Mesenchymal stem cell (in vitro differentiated cells and primary cell): ENCODE measurements at regions not wholly inside any gene's neighbourhood (a gene's known extent, or its start where the extent isn't known, plus 50 kb on each side); places are given as distances from the start of the nearest gene placed in this dataset.

Experiments used
- DNase-seq: peaks from one replicate; pipeline ENCODE4 v3.0.0-alpha.2; 2013
- H2AFZ ChIP-seq: one replicate; pipeline ENCODE4 v1.6.1; 2013; ENCODE audit warnings: low read depth, mild to moderate bottlenecking, control low read depth, inconsistent platforms, low read length, moderate library complexity
- H2AK5ac ChIP-seq: 2 replicates; pipeline ENCODE4 v1.6.1; 2013; ENCODE audit warnings: low read length, moderate library complexity, mild to moderate bottlenecking, inconsistent platforms; ENCODE audit not compliant: severe bottlenecking
- H2BK120ac ChIP-seq: one replicate; pipeline ENCODE4 v1.6.1; 2013; ENCODE audit warnings: low read depth, mild to moderate bottlenecking, inconsistent platforms, low read length, moderate library complexity
- H2BK12ac ChIP-seq, 2 experiments: one replicate each; pipeline ENCODE4 v1.6.1; 2013; ENCODE audit warnings: inconsistent platforms in 2 of 2, low read length in 2 of 2, mild to moderate bottlenecking in 2 of 2, moderate library complexity in 2 of 2, control low read depth in 1 of 2
- H2BK15ac ChIP-seq: one replicate; pipeline ENCODE4 v1.6.1; 2013; ENCODE audit warnings: mild to moderate bottlenecking, low read depth, inconsistent platforms; ENCODE audit not compliant: poor library complexity, severe bottlenecking
- H2BK5ac ChIP-seq: 2 replicates; pipeline ENCODE4 v1.6.1; 2013; ENCODE audit warnings: low read depth, mild to moderate bottlenecking, low read length, control low read depth, inconsistent platforms; ENCODE audit not compliant: poor library complexity, severe bottlenecking
- H3K14ac ChIP-seq, 2 experiments: one replicate each; pipeline ENCODE4 v1.6.1; 2013; ENCODE audit warnings: inconsistent platforms in 2 of 2, low read length in 2 of 2, control low read depth in 1 of 2, mild to moderate bottlenecking in 1 of 2, moderate library complexity in 1 of 2
- H3K18ac ChIP-seq, 2 experiments: one replicate each; pipeline ENCODE4 v1.6.1; 2013; ENCODE audit warnings: inconsistent platforms in 2 of 2, low read length in 2 of 2, control low read depth in 1 of 2, low read depth in 1 of 2, mild to moderate bottlenecking in 1 of 2
- H3K23ac ChIP-seq, 2 experiments: one replicate each; pipeline ENCODE4 v1.6.1; 2013; ENCODE audit warnings: inconsistent platforms in 2 of 2, low read length in 2 of 2, mild to moderate bottlenecking in 2 of 2, moderate library complexity in 2 of 2, control low read depth in 1 of 2
- H3K27ac ChIP-seq: 2 replicates; pipeline ENCODE4 v1.5.1; 2013; ENCODE audit warnings: mild to moderate bottlenecking, moderate library complexity, low read length, control low read depth, inconsistent platforms; ENCODE audit not compliant: poor library complexity, severe bottlenecking
- H3K27me3 ChIP-seq, 2 experiments: 2 replicates each; pipeline versions ENCODE4 v1.6.1 to v1.7.0; 2013; ENCODE audit warnings: low read length in 2 of 2, mild to moderate bottlenecking in 2 of 2, moderate library complexity in 2 of 2, control low read depth in 1 of 2, inconsistent platforms in 1 of 2; ENCODE audit not compliant: control insufficient read depth in 1 of 2, insufficient read depth in 1 of 2
- H3K36me3 ChIP-seq, 2 experiments: 2 replicates each; pipeline versions ENCODE4 v1.6.1 to v1.7.0; 2013; ENCODE audit warnings: low read length in 2 of 2, control low read depth in 1 of 2, inconsistent platforms in 1 of 2, low read depth in 1 of 2, mild to moderate bottlenecking in 1 of 2; ENCODE audit not compliant: insufficient read depth in 2 of 2, control insufficient read depth in 1 of 2
- H3K4ac ChIP-seq, 2 experiments: one replicate each; pipeline ENCODE4 v1.6.1; 2013; ENCODE audit warnings: inconsistent platforms in 2 of 2, low read length in 2 of 2, mild to moderate bottlenecking in 2 of 2, moderate library complexity in 2 of 2, control low read depth in 1 of 2, low read depth in 1 of 2
- H3K4me1 ChIP-seq: 2 replicates; pipeline ENCODE4 v1.6.1; 2013; ENCODE audit warnings: low read depth, low read length, control low read depth; ENCODE audit not compliant: control insufficient read depth, insufficient read depth
- H3K4me2 ChIP-seq: 2 replicates; pipeline ENCODE4 v1.6.1; 2013; ENCODE audit warnings: low read length, mild to moderate bottlenecking, inconsistent platforms; ENCODE audit not compliant: poor library complexity, severe bottlenecking
- H3K4me3 ChIP-seq, 2 experiments: 2 replicates each; pipeline versions ENCODE4 v1.5.1 to v1.7.0; 2013; ENCODE audit warnings: low read length in 2 of 2, mild to moderate bottlenecking in 2 of 2, control low read depth in 1 of 2, low read depth in 1 of 2; ENCODE audit not compliant: insufficient read depth in 1 of 2
- H3K79me1 ChIP-seq: replicated peaks from 2 replicates; pipeline ENCODE4 v1.6.1; 2013; ENCODE audit warnings: mild to moderate bottlenecking, control low read depth, low read length, inconsistent platforms; ENCODE audit not compliant: poor library complexity, severe bottlenecking
- H3K9ac ChIP-seq: 2 replicates; pipeline ENCODE4 v1.7.0; 2013; ENCODE audit warnings: mild to moderate bottlenecking, low read length, moderate library complexity
- H3K9me3 ChIP-seq: 2 replicates; pipeline ENCODE4 v1.7.0; 2013; ENCODE audit warnings: mild to moderate bottlenecking, low read length; ENCODE audit not compliant: control insufficient read depth
- H4K8ac ChIP-seq: one replicate; pipeline ENCODE4 v1.6.1; 2013; ENCODE audit warnings: inconsistent platforms, mild to moderate bottlenecking, low read length, moderate library complexity
- H4K91ac ChIP-seq: one replicate; pipeline ENCODE4 v1.6.1; 2013; ENCODE audit warnings: mild to moderate bottlenecking, low read length, inconsistent platforms
- WGBS: methylation state at CpG from one replicate; pipeline ENCODE4 v1.1.7; 2013; ENCODE audit warnings: mixed read lengths; 5-methylcytosine and 5-hydroxymethylcytosine counted together

DNA sequence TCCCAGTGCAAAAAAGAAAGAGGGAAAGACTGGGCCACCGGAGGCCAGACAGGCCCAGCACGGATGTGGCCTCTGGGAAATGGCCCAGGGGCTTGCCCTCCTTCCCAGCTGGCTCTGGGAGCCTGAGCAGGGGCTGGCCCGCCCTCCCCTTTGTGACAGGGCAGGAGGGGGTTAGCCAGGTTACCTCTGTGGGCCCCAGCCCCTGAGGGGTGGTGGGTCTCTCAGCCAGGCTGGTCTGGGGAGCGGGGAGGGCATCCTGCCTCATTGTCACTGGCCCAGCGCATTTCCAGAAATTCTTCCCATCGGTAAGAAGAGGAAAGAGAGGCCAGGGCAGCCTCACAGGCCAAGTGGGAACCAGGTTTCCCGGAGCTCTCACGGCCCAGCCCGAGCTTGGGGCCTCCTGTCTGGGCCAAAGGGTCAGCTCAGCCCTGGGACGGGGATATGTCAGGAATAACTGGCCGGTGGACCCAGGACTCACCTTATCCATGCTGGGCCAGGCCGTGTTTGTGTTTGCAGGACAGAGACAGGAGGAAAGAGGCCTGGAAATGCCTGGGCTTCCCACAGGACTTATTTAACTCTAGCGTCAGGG lies 182.2 kb downstream of the ZFP36L2 start:
- H3K14ac ChIP-seq, result peak overlapping the region in 1 of 2 experiments; percentile 53
- H3K9me3 ChIP-seq, result no peaks in the 10 kb centered on the region
- WGBS, result 78% methylated on average over 10 of the region's 13 CpGs
- no peak for DNase-seq
- H3K9ac ChIP-seq, result no peak overlapping the region
- peak overlapping the region; percentile 89 for H2AK5ac ChIP-seq
- peak overlapping the region; percentile 96 for H4K91ac ChIP-seq
- peak overlapping the region; percentile 86 for H2BK15ac ChIP-seq
- H4K8ac ChIP-seq, result peak overlapping the region; percentile 74
- H3K4me1 ChIP-seq, result peaks cover 49% of the 10 kb centered on the region
- H2AFZ ChIP-seq, result no peak overlapping the region
- H3K36me3 ChIP-seq, result no peaks in the 10 kb centered on the region
- H3K23ac ChIP-seq, result no peak overlapping the region
- H3K4me2 ChIP-seq, result no peak overlapping the region
- H3K4me3 ChIP-seq, result no peak overlapping the region
- H2BK120ac ChIP-seq, result peak overlapping the region; percentile 97
- H3K27ac ChIP-seq, result no peak overlapping the region
- peak overlapping the region; percentile 82 to 91 for H3K18ac ChIP-seq
- no peaks in the 10 kb centered on the region for H3K79me1 ChIP-seq
- no peaks in the 10 kb centered on the region for H3K27me3 ChIP-seq
- peak overlapping the region; percentile 97 to 100 for H2BK12ac ChIP-seq
- peak overlapping the region; percentile 82 for H2BK5ac ChIP-seq
- peak overlapping the region; percentile 71 to 85 for H3K4ac ChIP-seq

DNA sequence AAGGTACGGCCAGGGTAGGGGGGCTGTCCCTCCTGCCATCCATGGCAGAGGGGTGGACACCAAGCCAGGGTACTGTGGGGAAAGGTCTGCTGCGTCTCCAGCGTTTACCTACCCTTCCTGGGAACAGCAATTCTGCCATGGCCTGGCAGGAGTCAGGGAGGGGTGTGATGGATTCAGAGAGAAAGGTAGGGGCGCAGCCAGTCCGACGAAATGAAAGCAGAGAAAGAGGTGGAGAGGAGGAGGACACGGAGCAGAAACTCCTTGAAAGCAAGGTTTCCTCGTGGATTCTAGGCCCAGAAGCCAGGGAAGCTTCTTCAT lies 182.9 kb downstream of the ZFP36L2 start:
- H2AFZ ChIP-seq, result no peak overlapping the region
- H2BK120ac ChIP-seq, result peak overlapping the region; percentile 97
- H3K23ac ChIP-seq, result no peak overlapping the region
- no peak overlapping the region for H2BK5ac ChIP-seq
- H3K4me3 ChIP-seq, result no peak overlapping the region
- peak overlapping the region; percentile 89 for H2AK5ac ChIP-seq
- H3K36me3 ChIP-seq, result no peaks in the 10 kb centered on the region
- H3K4me1 ChIP-seq, result peaks cover 54% of the 10 kb centered on the region
- peak overlapping the region; percentile 97 to 100 for H2BK12ac ChIP-seq
- no peak overlapping the region for H3K9ac ChIP-seq
- H3K79me1 ChIP-seq, result no peaks in the 10 kb centered on the region
- peak overlapping the region; percentile 90 for H2BK15ac ChIP-seq
- H3K27ac ChIP-seq, result no peak overlapping the region
- no peak overlapping the region for H3K4me2 ChIP-seq
- peak overlapping the region; percentile 97 for H4K91ac ChIP-seq
- peak overlapping the region; percentile 96 for H4K8ac ChIP-seq
- H3K27me3 ChIP-seq, result no peaks in the 10 kb centered on the region
- H3K4ac ChIP-seq, result peak overlapping the region; percentile 79 to 97
- peak overlapping the region in 1 of 2 experiments; percentile 19 for H3K14ac ChIP-seq
- DNase-seq, result no peak
- 89% methylated on average over 7 of the region's 8 CpGs for WGBS
- H3K9me3 ChIP-seq, result no peaks in the 10 kb centered on the region
- peak overlapping the region; percentile 91 to 97 for H3K18ac ChIP-seq

DNA sequence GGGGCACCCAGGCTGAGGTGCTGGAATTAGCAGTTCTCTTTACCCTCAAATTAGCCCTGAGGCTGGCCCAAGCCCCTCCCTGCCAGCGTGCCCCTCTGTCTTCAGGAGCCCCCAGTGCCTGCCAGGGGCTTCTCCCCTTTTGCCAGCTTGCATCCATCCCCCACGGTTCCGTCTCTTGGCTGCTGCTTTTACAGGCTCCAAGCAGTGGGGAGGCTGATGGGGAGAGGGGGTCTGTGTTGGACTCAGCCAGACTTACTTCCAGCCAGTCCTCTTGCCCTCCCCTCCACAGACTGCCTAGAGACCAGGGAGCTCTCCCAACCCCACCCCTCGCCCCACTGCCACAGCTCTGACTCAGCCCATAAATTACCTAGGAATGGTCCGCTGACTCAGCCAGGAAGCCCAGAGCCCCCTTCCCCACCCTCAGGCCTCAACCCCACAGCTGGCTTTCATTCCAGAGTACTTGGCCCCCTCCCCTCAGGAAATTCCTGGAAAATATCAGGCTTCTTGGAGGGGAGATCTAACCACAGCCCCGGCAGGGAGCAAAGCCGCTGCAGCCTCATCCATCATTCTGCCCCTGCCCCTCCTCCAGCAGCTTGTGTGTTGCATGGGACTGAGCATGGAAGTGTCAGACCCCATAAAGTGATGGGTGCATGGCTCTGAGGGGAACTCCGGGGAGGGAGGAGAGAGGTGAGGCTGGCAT lies 184.6 kb downstream of the ZFP36L2 start:
- peak overlapping the region; percentile 96 for H2BK5ac ChIP-seq
- H3K27ac ChIP-seq, result peak overlapping the region; percentile 70
- DNase-seq, result peak; percentile 97
- H3K9ac ChIP-seq, result peak overlapping the region; percentile 10
- H3K27me3 ChIP-seq, result no peaks in the 10 kb centered on the region
- peak overlapping the region in 1 of 2 experiments; percentile 75 for H3K23ac ChIP-seq
- WGBS, result 3% methylated on average over 4 of the region's 8 CpGs
- peak overlapping the region in 1 of 2 experiments; percentile 98 for H3K14ac ChIP-seq
- no peak overlapping the region for H2AFZ ChIP-seq
- peak overlapping the region; percentile 96 for H2BK120ac ChIP-seq
- peak overlapping the region; percentile 51 to 100 for H2BK12ac ChIP-seq
- H4K91ac ChIP-seq, result peak overlapping the region; percentile 98
- no peaks in the 10 kb centered on the region for H3K36me3 ChIP-seq
- no peaks in the 10 kb centered on the region for H3K79me1 ChIP-seq
- peak overlapping the region; percentile 93 to 99 for H3K4ac ChIP-seq
- no peak overlapping the region for H3K4me2 ChIP-seq
- H3K18ac ChIP-seq, result peak overlapping the region; percentile 93 to 97
- H3K9me3 ChIP-seq, result no peaks in the 10 kb centered on the region
- peak overlapping the region; percentile 72 for H2AK5ac ChIP-seq
- peak overlapping the region; percentile 92 for H4K8ac ChIP-seq
- peak overlapping the region; percentile 78 for H2BK15ac ChIP-seq
- H3K4me1 ChIP-seq, result peaks cover 49% of the 10 kb centered on the region
- no peak overlapping the region for H3K4me3 ChIP-seq

DNA sequence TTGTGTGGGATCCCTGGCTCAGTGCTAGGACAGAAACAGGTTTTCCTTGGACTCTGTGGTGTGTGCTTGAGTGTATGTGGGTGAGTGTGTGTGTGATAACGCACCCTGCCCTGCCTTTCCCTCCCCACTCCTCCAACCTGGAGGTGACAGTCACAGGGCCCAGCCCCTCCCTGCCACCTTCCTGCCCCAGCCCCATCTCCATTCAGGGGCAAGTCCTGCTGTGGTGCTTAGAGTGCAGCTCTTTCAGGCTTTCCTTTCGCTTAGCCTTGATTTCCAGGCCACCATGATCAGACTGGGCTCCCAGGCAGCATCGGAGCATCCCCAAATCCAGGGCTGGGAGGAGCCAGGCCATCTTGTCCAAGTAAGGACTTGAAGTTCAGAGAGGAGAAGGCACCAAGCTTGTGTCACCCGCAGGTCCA lies 185.2 kb downstream of the ZFP36L2 start:
- DNase-seq, result peak; percentile 45
- H3K4me3 ChIP-seq, result no peak overlapping the region
- H3K4ac ChIP-seq, result peak overlapping the region; percentile 93 to 99
- no peak overlapping the region for H3K4me2 ChIP-seq
- peak overlapping the region; percentile 10 for H3K9ac ChIP-seq
- H2BK5ac ChIP-seq, result peak overlapping the region; percentile 96
- H3K27me3 ChIP-seq, result no peaks in the 10 kb centered on the region
- no peaks in the 10 kb centered on the region for H3K36me3 ChIP-seq
- WGBS, result 69% methylated on average over 3 of the region's 4 CpGs
- H2AK5ac ChIP-seq, result peak overlapping the region; percentile 72
- H3K4me1 ChIP-seq, result peaks cover 45% of the 10 kb centered on the region
- H2BK15ac ChIP-seq, result peak overlapping the region; percentile 78
- H4K91ac ChIP-seq, result peak overlapping the region; percentile 98
- peak overlapping the region; percentile 90 to 93 for H3K18ac ChIP-seq
- no peaks in the 10 kb centered on the region for H3K79me1 ChIP-seq
- H3K23ac ChIP-seq, result peak overlapping the region in 1 of 2 experiments; percentile 75
- no peaks in the 10 kb centered on the region for H3K9me3 ChIP-seq
- no peak overlapping the region for H2AFZ ChIP-seq
- peak overlapping the region in 1 of 2 experiments; percentile 98 for H3K14ac ChIP-seq
- H3K27ac ChIP-seq, result peak overlapping the region; percentile 70
- peak overlapping the region; percentile 96 for H2BK120ac ChIP-seq
- H4K8ac ChIP-seq, result peak overlapping the region; percentile 92
- peak overlapping the region; percentile 40 to 100 for H2BK12ac ChIP-seq
